ENCODE measurements at regions not wholly inside any gene's neighbourhood (a gene's known extent, or its start where the extent isn't known, plus 50 kb on each side); places are given as distances from the start of the nearest gene placed in this dataset.

DNA sequence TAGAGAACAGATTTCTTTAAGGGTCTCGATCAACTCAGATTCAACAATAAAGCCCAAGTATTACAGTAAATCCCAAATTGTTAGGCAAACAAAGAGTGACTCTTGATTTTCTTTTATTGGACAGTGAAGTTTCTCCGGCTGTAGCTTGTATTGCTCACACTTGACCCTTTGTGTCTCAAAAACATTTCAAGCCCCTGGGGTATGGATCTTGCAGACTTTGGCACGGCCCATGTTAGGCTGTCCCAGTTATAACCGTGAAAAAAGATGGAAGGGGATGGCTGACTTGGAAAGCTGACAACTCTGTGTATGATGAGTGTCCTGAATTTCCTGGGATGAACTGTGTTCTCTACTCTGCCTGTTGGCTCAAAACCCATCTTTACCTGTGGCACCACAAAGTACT lies 356.1 kb downstream of the SLITRK2 start:
- DNase-seq: no peak
- Mint-ChIP-seq H3K4me3 (ENCODE audit: unreplicated experiment) (no peak overlapping the region), H3K9me3 (ENCODE audit: unreplicated experiment) (no peaks in the 10 kb centered on the region), H3K36me3 (ENCODE audit: unreplicated experiment) (no peaks in the 10 kb centered on the region), H3K27me3 (ENCODE audit: unreplicated experiment) (no peaks in the 10 kb centered on the region), H3K27ac (ENCODE audit: unreplicated experiment) (no peak overlapping the region), H3K4me1 (ENCODE audit: low read depth, unreplicated experiment) (no peaks in the 10 kb centered on the region)
- TF ChIP-seq CTCF (IDR thresholded peaks at IDR 0.05; ENCODE audit: partially characterized antibody, unreplicated experiment): no peak

DNA sequence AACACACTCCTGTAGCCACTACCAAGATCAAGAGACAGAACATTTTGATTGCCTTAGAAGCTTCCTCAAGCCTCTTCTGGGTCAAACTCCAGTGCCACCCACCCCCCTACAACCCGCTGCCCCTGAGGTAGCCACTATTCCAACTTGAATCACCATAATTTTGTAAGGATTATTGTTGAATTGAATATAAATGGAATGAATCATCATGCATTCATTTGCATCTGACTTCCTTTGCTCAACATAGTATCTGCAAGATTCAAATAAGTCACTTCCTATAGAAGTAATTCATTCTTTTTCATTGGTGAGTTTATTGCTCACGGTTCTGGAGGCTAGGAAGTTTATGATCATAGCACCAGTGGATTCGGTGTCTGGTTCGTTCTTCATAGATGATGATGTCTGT lies 364.2 kb downstream of the SLITRK2 start:
- no peak for TF ChIP-seq CTCF (IDR thresholded peaks at IDR 0.05; ENCODE audit: partially characterized antibody, unreplicated experiment)
- Mint-ChIP-seq H3K4me1 (ENCODE audit: low read depth, unreplicated experiment) (no peaks in the 10 kb centered on the region), H3K27ac (ENCODE audit: unreplicated experiment) (no peak overlapping the region), H3K27me3 (ENCODE audit: unreplicated experiment) (peaks cover 5% of the 10 kb centered on the region), H3K9me3 (ENCODE audit: unreplicated experiment) (no peaks in the 10 kb centered on the region), H3K4me3 (ENCODE audit: unreplicated experiment) (no peak overlapping the region), H3K36me3 (ENCODE audit: unreplicated experiment) (no peaks in the 10 kb centered on the region)
- no peak for DNase-seq

DNA sequence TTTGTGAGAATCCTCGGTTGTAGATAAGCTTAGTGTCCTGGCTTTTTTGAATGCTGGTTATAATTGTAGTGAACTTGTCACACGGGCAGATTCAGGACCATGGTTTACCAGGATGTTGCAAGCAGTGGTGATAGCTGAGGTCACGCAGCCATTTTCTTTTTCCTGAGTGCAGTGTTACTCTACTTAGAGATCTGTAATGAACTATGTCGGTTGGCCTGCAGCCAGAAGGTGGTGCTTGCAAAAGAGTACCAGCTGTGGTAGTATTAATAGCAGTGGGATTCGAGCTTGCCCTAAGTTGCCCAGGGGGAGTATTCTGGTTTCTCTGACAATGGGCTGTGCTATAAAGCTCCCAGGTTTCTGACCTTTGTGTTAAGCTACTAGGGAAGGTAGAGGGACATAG lies 368.9 kb downstream of the SLITRK2 start:
- Mint-ChIP-seq H3K4me1 (ENCODE audit: low read depth, unreplicated experiment) (no peaks in the 10 kb centered on the region), H3K9me3 (ENCODE audit: unreplicated experiment) (no peaks in the 10 kb centered on the region), H3K27me3 (ENCODE audit: unreplicated experiment) (peaks cover 3% of the 10 kb centered on the region), H3K4me3 (ENCODE audit: unreplicated experiment) (no peak overlapping the region), H3K36me3 (ENCODE audit: unreplicated experiment) (no peaks in the 10 kb centered on the region), H3K27ac (ENCODE audit: unreplicated experiment) (no peak overlapping the region)
- DNase-seq: no peak
- TF ChIP-seq CTCF (IDR thresholded peaks at IDR 0.05; ENCODE audit: partially characterized antibody, unreplicated experiment): no peak

DNA sequence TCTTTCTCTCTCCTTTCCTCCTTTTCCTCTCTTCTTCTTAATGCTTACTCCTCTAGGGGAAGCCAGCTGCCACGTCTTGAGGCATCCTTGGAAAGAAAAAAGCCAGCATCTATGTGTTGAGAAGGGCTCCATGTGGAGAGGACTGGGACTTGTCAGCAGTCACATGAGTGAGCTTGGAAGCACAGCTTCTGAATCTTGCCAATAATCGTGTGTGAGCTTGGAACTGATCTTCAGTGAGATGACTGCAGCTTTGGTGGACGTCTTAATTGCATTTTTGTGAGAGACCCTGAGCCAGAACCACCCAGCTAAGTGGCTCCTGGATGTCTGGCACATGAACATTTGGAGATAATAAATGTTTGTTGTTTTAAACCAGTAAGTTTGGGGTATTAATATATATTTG lies 371.7 kb downstream of the SLITRK2 start:
- no peak for TF ChIP-seq CTCF (IDR thresholded peaks at IDR 0.05; ENCODE audit: partially characterized antibody, unreplicated experiment)
- no peaks in the 10 kb centered on the region for H3K4me1 Mint-ChIP-seq (ENCODE audit: low read depth, unreplicated experiment)
- no peak for DNase-seq
- no peaks in the 10 kb centered on the region for H3K36me3 Mint-ChIP-seq (ENCODE audit: unreplicated experiment)
- peaks cover 3% of the 10 kb centered on the region for H3K27me3 Mint-ChIP-seq (ENCODE audit: unreplicated experiment)
- no peak overlapping the region for H3K4me3 Mint-ChIP-seq (ENCODE audit: unreplicated experiment)
- H3K9me3 Mint-ChIP-seq (ENCODE audit: unreplicated experiment): no peaks in the 10 kb centered on the region
- no peak overlapping the region for H3K27ac Mint-ChIP-seq (ENCODE audit: unreplicated experiment)

DNA sequence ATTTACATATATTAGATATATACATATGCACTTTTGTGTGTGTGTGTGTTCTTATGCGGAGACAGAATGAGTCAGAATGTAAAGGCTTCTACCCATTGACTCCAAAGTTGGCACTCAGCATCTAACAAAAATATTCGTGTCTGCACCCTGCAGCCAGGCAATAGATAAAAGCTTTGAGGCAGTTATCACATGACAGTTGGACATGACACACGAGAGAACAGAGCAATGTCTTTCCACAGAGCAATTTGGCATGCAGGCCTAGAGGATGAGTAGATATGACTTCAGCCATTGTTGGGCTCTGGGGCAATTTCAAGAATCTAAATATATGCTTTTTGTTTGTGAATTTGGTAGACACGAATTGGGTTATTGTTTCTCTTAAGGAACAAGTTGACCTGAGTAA lies 391.2 kb downstream of the SLITRK2 start:
- H3K27ac Mint-ChIP-seq (ENCODE audit: unreplicated experiment): no peak overlapping the region
- no peaks in the 10 kb centered on the region for H3K4me1 Mint-ChIP-seq (ENCODE audit: low read depth, unreplicated experiment)
- no peak overlapping the region for H3K4me3 Mint-ChIP-seq (ENCODE audit: unreplicated experiment)
- H3K27me3 Mint-ChIP-seq (ENCODE audit: unreplicated experiment): no peaks in the 10 kb centered on the region
- no peak for DNase-seq
- H3K9me3 Mint-ChIP-seq (ENCODE audit: unreplicated experiment): no peaks in the 10 kb centered on the region
- no peak for TF ChIP-seq CTCF (IDR thresholded peaks at IDR 0.05; ENCODE audit: partially characterized antibody, unreplicated experiment)
- no peaks in the 10 kb centered on the region for H3K36me3 Mint-ChIP-seq (ENCODE audit: unreplicated experiment)
